ENCODE measurements at regions not wholly inside any gene's neighbourhood (a gene's known extent, or its start where the extent isn't known, plus 50 kb on each side); places are given as distances from the start of the nearest gene placed in this dataset.

DNA sequence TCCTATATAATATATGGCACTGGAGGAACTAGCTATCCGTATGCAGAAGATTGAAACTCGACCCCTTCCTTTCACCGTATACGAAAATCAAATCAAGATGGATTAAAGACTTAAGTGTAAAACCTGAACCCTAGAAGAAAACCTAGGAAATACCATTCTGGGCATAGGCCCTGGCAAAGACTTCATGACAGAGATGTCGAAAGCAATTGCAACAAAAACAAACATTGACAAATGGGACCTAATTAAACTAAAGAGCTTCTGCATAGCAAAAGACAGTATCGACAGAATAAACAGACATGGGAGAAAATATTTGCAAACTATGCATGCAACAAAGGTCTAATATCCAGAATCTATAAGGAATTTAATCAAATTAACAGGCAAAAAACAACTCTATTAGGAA lies 61.4 kb upstream of the HDAC9 start:
- TF ChIP-seq POLR2AphosphoS5 (IDR thresholded peaks at IDR 0.05; ENCODE audit: low read depth, low read length) (no peak), SIN3A (IDR thresholded peaks at IDR 0.05; ENCODE audit: borderline replicate concordance, insufficient read depth, low read length) (no peak)
- TF ChIP-seq, protein P1, sequence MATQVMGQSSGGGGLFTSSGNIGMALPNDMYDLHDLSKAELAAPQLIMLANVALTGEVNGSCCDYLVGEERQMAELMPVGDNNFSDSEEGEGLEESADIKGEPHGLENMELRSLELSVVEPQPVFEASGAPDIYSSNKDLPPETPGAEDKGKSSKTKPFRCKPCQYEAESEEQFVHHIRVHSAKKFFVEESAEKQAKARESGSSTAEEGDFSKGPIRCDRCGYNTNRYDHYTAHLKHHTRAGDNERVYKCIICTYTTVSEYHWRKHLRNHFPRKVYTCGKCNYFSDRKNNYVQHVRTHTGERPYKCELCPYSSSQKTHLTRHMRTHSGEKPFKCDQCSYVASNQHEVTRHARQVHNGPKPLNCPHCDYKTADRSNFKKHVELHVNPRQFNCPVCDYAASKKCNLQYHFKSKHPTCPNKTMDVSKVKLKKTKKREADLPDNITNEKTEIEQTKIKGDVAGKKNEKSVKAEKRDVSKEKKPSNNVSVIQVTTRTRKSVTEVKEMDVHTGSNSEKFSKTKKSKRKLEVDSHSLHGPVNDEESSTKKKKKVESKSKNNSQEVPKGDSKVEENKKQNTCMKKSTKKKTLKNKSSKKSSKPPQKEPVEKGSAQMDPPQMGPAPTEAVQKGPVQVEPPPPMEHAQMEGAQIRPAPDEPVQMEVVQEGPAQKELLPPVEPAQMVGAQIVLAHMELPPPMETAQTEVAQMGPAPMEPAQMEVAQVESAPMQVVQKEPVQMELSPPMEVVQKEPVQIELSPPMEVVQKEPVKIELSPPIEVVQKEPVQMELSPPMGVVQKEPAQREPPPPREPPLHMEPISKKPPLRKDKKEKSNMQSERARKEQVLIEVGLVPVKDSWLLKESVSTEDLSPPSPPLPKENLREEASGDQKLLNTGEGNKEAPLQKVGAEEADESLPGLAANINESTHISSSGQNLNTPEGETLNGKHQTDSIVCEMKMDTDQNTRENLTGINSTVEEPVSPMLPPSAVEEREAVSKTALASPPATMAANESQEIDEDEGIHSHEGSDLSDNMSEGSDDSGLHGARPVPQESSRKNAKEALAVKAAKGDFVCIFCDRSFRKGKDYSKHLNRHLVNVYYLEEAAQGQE (IDR thresholded peaks at IDR 0.05; ENCODE audit: insufficient read depth in 1 of 2, low read depth in 2 of 2, low read length in 2 of 2), result no peak

All from PFSK-1 (cell line).